HG02623 (cell line): ENCODE measurements at regions not wholly inside any gene's neighbourhood (a gene's known extent, or its start where the extent isn't known, plus 50 kb on each side); places are given as distances from the start of the nearest gene placed in this dataset.
"Not testable (repeated sequence)": the region's sequence is repeated elsewhere in the genome, so short reads cannot be mapped to it uniquely, and the experiment has no call there.

Experiments
- ATAC-seq: cut with Tn5 transposase; IDR thresholded peaks from one replicate; pipeline ENCODE4 v1.9.1; 2021; ENCODE audit warnings: moderate library complexity; ENCODE audit not compliant: unreplicated experiment

- not testable (repeated sequence) for ATAC-seq
Observed at GRCh38 chr5:62243046-62243445, 63.0 kb upstream of the KIF2A start.

GRCh38 chr5:62248192-62248591 lies 57.8 kb upstream of the KIF2A start:
- ATAC-seq, result not testable (repeated sequence)

DNA sequence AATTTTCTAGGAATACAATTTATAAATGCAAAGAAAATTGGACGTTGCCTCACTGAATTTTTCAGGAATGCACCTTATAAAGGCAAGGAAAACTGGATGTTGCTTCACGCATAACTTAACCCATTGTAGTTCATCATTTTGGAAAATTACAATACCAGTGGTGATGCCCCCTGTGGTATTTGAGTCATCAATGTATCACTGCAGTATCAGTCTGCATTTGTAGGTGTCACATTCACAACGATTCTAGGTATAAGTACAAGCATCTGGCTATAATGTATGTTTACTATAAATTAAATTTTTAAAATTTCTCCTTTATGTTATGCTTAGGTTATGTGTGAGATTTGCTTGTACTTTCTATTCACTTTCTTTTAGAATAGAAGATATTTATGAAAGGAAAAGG lies 55.9 kb upstream of the KIF2A start:
- not testable (repeated sequence) for ATAC-seq

- not testable (repeated sequence) for ATAC-seq
Observed at GRCh38 chr5:62250919-62251318, 55.1 kb upstream of the KIF2A start.

GRCh38 chr5:62252519-62252918 lies 53.5 kb upstream of the KIF2A start:
- not testable (repeated sequence) for ATAC-seq

- not testable (repeated sequence) for ATAC-seq
Observed at GRCh38 chr5:62255551-62255950, 50.5 kb upstream of the KIF2A start.

- ATAC-seq, result peak; percentile 47
Observed at GRCh38 chr5:62256161-62257019, 49.6 kb upstream of the KIF2A start.
